ENCODE measurements at regions not wholly inside any gene's neighbourhood (a gene's known extent, or its start where the extent isn't known, plus 50 kb on each side); places are given as distances from the start of the nearest gene placed in this dataset.

- peaks cover 5 to 8% of the 10 kb centered on the region in 2 donors for H3K9me3 Mint-ChIP-seq
- no peak overlapping the region for H3K4me3 Mint-ChIP-seq
- peaks cover 8 to 12% of the 10 kb centered on the region in 2 donors for H3K36me3 Mint-ChIP-seq (ENCODE audit: insufficient read depth in 2 of 2)
- H3K4me1 Mint-ChIP-seq (ENCODE audit: low read depth): peaks cover 6% of the 10 kb centered on the region
- no peak overlapping the region for H3K27ac Mint-ChIP-seq
- DNase-seq (no peak), ATAC-seq (replicated peaks in 1 of 2) (no peak)
- peaks cover 91% of the 10 kb centered on the region for H3K27me3 Mint-ChIP-seq (ENCODE audit: low read depth)
These were observed 157.4 kb downstream of the TRIM27 start for GRCh38 chr6:28766426-28766825.

DNA sequence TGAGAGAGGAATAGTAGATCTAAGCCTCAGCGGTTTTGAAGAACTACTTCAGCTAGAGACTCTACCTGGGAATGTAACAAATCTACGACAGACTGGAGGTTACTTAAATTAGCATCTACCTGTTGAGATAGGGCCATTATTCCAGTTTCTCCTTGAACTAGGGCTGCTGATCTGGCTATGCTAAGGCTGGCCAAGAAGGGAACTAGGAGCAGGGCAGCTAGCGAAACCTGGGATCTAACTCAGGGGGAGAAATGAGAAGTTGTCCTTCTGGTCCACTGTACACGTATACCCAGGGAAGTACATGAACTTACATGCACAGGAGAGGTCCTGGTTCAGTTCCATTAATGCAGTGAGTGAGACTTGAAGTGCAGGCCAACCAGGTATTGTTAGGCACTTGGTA is 156.7 kb downstream of the TRIM27 start:
- Mint-ChIP-seq H3K27ac (no peak overlapping the region), H3K27me3 (ENCODE audit: low read depth) (peaks cover 94% of the 10 kb centered on the region), H3K4me3 (no peak overlapping the region), H3K4me1 (ENCODE audit: low read depth) (peaks cover 6% of the 10 kb centered on the region), H3K9me3 (peaks cover 5 to 8% of the 10 kb centered on the region in 2 donors), H3K36me3 (ENCODE audit: insufficient read depth in 2 of 2) (peaks cover 8 to 12% of the 10 kb centered on the region in 2 donors)
- DNase-seq (no peak), ATAC-seq (replicated peaks in 1 of 2) (no peak)

- Mint-ChIP-seq H3K27me3 (ENCODE audit: low read depth) (peaks cover 94% of the 10 kb centered on the region), H3K9me3 (peaks cover 3 to 8% of the 10 kb centered on the region in 2 donors), H3K4me3 (no peak overlapping the region), H3K27ac (no peak overlapping the region), H3K4me1 (ENCODE audit: low read depth) (peaks cover 11% of the 10 kb centered on the region), H3K36me3 (ENCODE audit: insufficient read depth in 2 of 2) (peaks cover 8 to 12% of the 10 kb centered on the region in 2 donors)
- ATAC-seq (replicated peaks in 1 of 2): no peak
- DNase-seq: no peak
These were observed 156.1 kb downstream of the TRIM27 start for GRCh38 chr6:28767691-28768090.

DNA sequence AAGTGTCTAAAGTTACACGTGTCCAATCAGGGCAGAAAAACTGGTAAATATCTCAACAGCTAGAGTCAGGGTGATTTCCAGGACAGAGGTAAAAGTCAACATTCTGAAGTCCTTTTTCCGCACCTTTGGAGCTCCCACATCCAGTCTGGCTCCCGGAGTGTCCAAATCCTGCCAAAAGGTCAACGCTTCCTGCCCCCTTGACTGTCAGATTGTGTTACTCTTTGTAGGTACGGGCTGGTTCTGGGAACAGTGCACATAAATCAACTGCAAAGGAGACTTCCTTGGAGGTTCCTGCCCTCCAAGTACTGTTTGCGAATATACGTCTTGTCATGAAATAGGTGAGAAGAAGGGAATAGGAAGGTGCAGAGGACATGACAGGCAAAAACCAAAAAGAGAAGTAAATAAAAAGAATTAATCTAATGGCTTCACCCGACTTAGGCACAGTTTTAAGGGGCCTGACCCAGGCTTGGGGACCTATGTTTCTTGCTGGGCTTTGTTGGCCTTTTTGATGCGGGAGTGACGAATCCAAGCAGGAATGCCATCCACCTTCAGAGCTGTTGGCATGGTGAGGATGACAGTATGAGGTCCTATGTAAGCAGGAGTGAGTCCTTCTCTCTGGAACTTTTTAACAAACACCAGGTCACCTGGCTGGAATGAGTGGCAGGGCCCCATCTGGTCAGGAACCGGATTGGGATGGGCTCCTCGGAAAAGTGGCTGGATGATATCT is 155.4 kb downstream of the TRIM27 start:
- Mint-ChIP-seq H3K36me3 (ENCODE audit: insufficient read depth in 2 of 2) (peaks cover 12 to 14% of the 10 kb centered on the region in 2 donors), H3K27ac (no peak overlapping the region), H3K4me3 (no peak overlapping the region), H3K4me1 (ENCODE audit: low read depth) (peaks cover 16% of the 10 kb centered on the region), H3K27me3 (ENCODE audit: low read depth) (peaks cover 94% of the 10 kb centered on the region), H3K9me3 (peaks cover 3 to 8% of the 10 kb centered on the region in 2 donors)
- DNase-seq: no peak
- ATAC-seq (replicated peaks in 1 of 2): no peak

DNA sequence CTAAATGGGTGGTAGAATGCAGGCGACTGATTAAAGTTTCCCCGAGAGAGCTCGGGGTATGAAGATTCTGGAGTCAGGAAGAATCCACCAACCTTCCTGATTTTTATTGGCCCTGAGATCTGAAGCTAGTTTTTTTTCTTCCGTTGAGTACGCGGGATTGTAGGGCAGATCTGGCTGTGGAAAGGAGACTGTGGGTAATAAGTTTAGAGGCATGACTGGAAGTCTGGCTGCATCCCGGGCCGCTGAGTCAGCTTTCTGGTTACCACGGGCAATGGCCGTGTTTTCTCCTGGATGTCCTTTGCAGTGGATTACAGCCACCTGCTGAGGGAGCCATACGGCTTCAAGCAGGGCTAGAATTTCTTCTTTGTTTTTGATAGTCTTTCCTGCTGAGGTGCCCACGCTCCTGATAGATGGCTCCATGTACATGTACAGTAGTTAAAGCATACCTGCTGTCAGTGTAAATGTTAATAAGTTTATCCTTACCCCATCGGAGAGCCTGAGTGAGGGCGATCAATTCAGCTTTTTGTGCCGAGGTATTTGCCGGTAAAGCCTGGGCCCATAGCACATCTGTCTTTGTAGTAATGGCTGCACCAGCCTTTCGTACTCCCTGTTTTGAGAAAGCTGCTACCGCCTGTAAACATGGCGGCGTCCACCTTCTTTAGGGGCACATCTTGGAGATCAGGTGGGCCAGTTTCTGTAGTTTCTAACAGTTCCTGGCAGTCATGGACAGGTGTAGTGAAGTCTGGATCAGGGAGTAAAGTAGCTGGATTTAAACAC is 154.0 kb downstream of the TRIM27 start:
- ATAC-seq (replicated peaks in 1 of 2) (no peak), DNase-seq (no peak)
- H3K4me1 Mint-ChIP-seq (ENCODE audit: low read depth): peaks cover 26% of the 10 kb centered on the region
- peaks cover 4 to 10% of the 10 kb centered on the region in 2 donors for H3K9me3 Mint-ChIP-seq
- H3K27me3 Mint-ChIP-seq (ENCODE audit: low read depth): peaks cover 97% of the 10 kb centered on the region
- H3K36me3 Mint-ChIP-seq (ENCODE audit: insufficient read depth in 2 of 2): peaks cover 15 to 23% of the 10 kb centered on the region in 2 donors
- no peak overlapping the region for H3K4me3 Mint-ChIP-seq
- no peak overlapping the region for H3K27ac Mint-ChIP-seq

DNA sequence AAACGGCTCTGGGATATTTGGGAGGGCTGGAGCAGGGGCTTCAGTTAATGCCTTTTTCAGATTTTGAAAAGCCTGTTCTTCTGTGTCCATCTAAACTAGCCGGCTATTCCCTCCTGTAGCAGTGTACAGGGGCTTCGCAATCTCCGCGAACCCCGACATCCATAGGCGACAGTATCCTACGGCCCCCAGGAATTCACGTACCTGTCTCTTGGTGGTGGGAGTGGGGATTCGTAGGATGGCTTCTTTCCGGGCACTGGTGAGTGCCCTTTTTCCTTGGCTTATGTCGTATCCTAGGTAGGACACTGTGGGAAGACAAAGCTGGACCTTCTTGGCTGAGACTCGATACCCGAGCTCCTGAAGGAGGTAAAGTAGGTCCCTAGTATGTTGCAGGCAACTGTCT is 153.1 kb downstream of the TRIM27 start:
- Mint-ChIP-seq H3K4me3 (no peak overlapping the region), H3K36me3 (ENCODE audit: insufficient read depth in 2 of 2) (peaks cover 16 to 23% of the 10 kb centered on the region in 2 donors), H3K9me3 (peaks cover 2 to 10% of the 10 kb centered on the region in 2 donors), H3K4me1 (ENCODE audit: low read depth) (peaks cover 27% of the 10 kb centered on the region), H3K27me3 (ENCODE audit: low read depth) (peaks cover 97% of the 10 kb centered on the region), H3K27ac (no peak overlapping the region)
- no peak for ATAC-seq (replicated peaks in 1 of 2)
- no peak for DNase-seq

- DNase-seq (no peak), ATAC-seq (replicated peaks in 1 of 2) (no peak)
- H3K27ac Mint-ChIP-seq: no peak overlapping the region
- H3K36me3 Mint-ChIP-seq (ENCODE audit: insufficient read depth in 2 of 2): peaks cover 16 to 20% of the 10 kb centered on the region in 2 donors
- H3K9me3 Mint-ChIP-seq: peaks cover 6 to 10% of the 10 kb centered on the region in 2 donors
- peaks cover 27% of the 10 kb centered on the region for H3K4me1 Mint-ChIP-seq (ENCODE audit: low read depth)
- H3K27me3 Mint-ChIP-seq (ENCODE audit: low read depth): peaks cover 97% of the 10 kb centered on the region
- no peak overlapping the region for H3K4me3 Mint-ChIP-seq
These were observed 152.2 kb downstream of the TRIM27 start for GRCh38 chr6:28771401-28772267.

GRCh38 chr6:28772480-28773381 is 151.1 kb downstream of the TRIM27 start:
- Mint-ChIP-seq H3K36me3 (ENCODE audit: insufficient read depth in 2 of 2) (peaks cover 12 to 21% of the 10 kb centered on the region in 2 donors), H3K4me3 (peak overlapping the region; percentile 63 to 74), H3K27ac (peak overlapping the region; percentile 71), H3K27me3 (ENCODE audit: low read depth) (peaks cover 97% of the 10 kb centered on the region), H3K9me3 (peaks cover 6% of the 10 kb centered on the region in 2 donors), H3K4me1 (ENCODE audit: low read depth) (peaks cover 27% of the 10 kb centered on the region)
- ATAC-seq (replicated peaks in 1 of 2) (no peak), DNase-seq (peak; percentile 18 to 30)

DNA sequence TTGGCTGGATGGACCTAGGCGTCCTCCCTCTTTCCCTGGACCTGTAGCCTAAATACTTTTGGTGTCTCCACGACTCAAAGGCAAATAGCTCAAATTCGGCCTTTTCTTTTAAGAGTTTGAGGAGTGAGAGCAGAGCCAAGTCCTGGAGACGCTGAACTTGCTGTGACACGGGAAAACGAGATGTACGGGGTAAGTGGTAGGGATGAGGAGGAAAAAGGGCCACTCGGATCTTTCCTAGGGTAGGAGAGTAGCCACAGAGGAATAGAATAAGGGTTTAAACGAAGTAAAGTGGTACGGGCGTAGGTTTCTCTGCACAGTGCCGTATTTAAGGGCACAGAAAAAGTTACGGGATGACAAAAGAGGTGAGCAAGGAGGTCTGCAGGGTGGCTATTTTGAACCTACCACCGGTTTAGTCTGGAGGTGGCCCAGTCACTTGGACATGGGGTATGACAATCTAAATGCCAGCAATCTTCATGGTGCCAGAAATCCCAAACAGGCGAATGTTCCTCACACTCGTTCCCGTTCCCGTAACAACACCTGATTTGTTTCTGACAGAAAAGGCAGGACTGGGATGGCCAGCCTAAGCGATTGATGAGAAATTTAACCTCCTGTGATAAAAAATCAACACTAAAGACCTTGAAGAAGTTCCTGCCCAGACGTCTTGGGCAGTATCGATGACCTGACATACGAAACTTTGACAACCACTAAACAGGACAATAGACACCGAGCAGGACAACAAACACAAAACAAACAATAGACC is 149.3 kb downstream of the TRIM27 start:
- H3K9me3 Mint-ChIP-seq: peaks cover 5 to 6% of the 10 kb centered on the region in 2 donors
- H3K27ac Mint-ChIP-seq: no peak overlapping the region
- no peak for DNase-seq
- no peak overlapping the region for H3K4me3 Mint-ChIP-seq
- no peak for ATAC-seq (replicated peaks in 1 of 2)
- peaks cover 97% of the 10 kb centered on the region for H3K27me3 Mint-ChIP-seq (ENCODE audit: low read depth)
- peaks cover 27% of the 10 kb centered on the region for H3K4me1 Mint-ChIP-seq (ENCODE audit: low read depth)
- H3K36me3 Mint-ChIP-seq (ENCODE audit: insufficient read depth in 2 of 2): peaks cover 17 to 26% of the 10 kb centered on the region in 2 donors

- Mint-ChIP-seq H3K4me3 (peak overlapping the region; percentile 32 to 74), H3K27ac (peak overlapping the region; percentile 89), H3K27me3 (ENCODE audit: low read depth) (peaks cover 97% of the 10 kb centered on the region), H3K9me3 (peaks cover 5 to 6% of the 10 kb centered on the region in 2 donors), H3K4me1 (ENCODE audit: low read depth) (peaks cover 32% of the 10 kb centered on the region), H3K36me3 (ENCODE audit: insufficient read depth in 2 of 2) (peaks cover 20 to 30% of the 10 kb centered on the region in 2 donors)
- ATAC-seq (replicated peaks in 1 of 2) (no peak), DNase-seq (no peak)
These were observed 148.8 kb downstream of the TRIM27 start for GRCh38 chr6:28775052-28775376.

DNA sequence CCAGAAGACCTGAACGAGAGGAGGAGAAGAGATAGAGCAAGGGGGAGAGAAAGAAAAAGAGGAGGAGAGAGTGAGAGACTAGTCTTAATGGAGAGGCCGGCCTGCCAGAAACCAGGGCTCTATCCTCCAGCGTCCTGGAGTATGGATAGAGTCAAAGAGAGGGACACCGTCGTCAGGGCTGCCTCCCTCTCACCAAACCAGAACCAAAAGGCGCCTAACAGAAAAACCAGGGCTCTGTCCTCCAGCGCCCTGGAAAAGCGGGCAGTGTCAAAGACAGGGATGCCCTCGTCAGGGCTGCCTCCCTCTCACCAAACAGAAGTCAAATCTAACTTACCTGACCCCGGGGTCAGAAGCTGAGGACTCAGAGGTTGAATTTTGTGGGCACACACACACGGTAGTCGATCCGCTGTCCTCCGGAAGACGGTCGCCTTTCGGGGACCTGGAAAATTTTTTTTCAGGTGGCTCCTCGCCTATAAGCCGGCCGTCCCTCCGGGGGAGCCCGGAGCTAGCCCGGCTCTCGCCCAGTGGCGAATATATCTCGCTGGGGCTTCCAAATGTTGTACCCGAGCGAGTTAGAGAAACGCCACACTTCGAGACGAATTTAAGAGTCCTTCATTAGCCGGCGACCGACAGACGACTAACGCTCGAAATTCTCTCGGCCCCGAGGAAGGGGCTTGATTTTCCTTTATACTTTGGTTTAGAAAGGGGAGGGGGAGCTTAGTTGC is 148.2 kb downstream of the TRIM27 start:
- no peak for DNase-seq
- Mint-ChIP-seq H3K27ac (peak overlapping the region; percentile 89), H3K4me3 (peak overlapping the region; percentile 32 to 74)

More for the DNA sequence above, 148.2 kb downstream of the TRIM27 start:
- H3K9me3 Mint-ChIP-seq: peaks cover 5 to 6% of the 10 kb centered on the region in 2 donors
- ATAC-seq (replicated peaks in 1 of 2): no peak
- peaks cover 20 to 33% of the 10 kb centered on the region in 2 donors for H3K36me3 Mint-ChIP-seq (ENCODE audit: insufficient read depth in 2 of 2)
- peaks cover 99% of the 10 kb centered on the region for H3K27me3 Mint-ChIP-seq (ENCODE audit: low read depth)
- H3K4me1 Mint-ChIP-seq (ENCODE audit: low read depth): peaks cover 34% of the 10 kb centered on the region
